HEK293 (cell line): ENCODE measurements at regions not wholly inside any gene's neighbourhood (a gene's known extent, or its start where the extent isn't known, plus 50 kb on each side); places are given as distances from the start of the nearest gene placed in this dataset.

ENCODE experiments used
- KLF17 ChIP-seq: fragments of 450-650 bp; formaldehyde crosslinking; IDR thresholded peaks from 2 replicates; pipeline ENCODE4 v1.5.1; 2016; ENCODE audit warnings: missing biosample characterization, missing genetic modification characterization
- SCRT1 ChIP-seq: fragments of 450-650 bp; formaldehyde crosslinking; IDR thresholded peaks from 2 replicates; pipeline ENCODE4 v1.5.1; 2016; ENCODE audit warnings: missing biosample characterization, missing genetic modification characterization, borderline replicate concordance
- ZBTB7A ChIP-seq: fragments of 450-650 bp; formaldehyde crosslinking; IDR thresholded peaks from 2 replicates; pipeline ENCODE4 v1.5.1; 2016; ENCODE audit warnings: low read depth, missing biosample characterization, missing genetic modification characterization
- ZFP3 ChIP-seq: fragments of 450-650 bp; formaldehyde crosslinking; IDR thresholded peaks from 2 replicates; pipeline ENCODE4 v1.5.1; 2016; ENCODE audit warnings: low read depth, missing biosample characterization, missing genetic modification characterization
- ZFP37 ChIP-seq: fragments of 450-650 bp; formaldehyde crosslinking; IDR thresholded peaks from 2 replicates; pipeline ENCODE4 v1.5.1; 2016; ENCODE audit warnings: missing biosample characterization, missing genetic modification characterization
- ZNF114 ChIP-seq: fragments of 450-650 bp; formaldehyde crosslinking; IDR thresholded peaks from 2 replicates; pipeline ENCODE4 v1.5.0; 2017; ENCODE audit warnings: missing biosample characterization, missing genetic modification characterization
- ZNF133 ChIP-seq: fragments of 450-650 bp; formaldehyde crosslinking; IDR thresholded peaks from 2 replicates; pipeline ENCODE4 v1.5.1; 2016; ENCODE audit warnings: missing biosample characterization, missing genetic modification characterization
- ZNF214 ChIP-seq: fragments of 450-650 bp; formaldehyde crosslinking; IDR thresholded peaks from 2 replicates; pipeline ENCODE4 v1.5.1; 2017; ENCODE audit warnings: missing biosample characterization, mild to moderate bottlenecking, missing genetic modification characterization, borderline replicate concordance
- ZSCAN30 ChIP-seq: fragments of 450-650 bp; IDR thresholded peaks from 2 replicates; pipeline ENCODE4 v1.5.1; 2018; ENCODE audit warnings: missing biosample characterization, mild to moderate bottlenecking, missing genetic modification characterization, moderate library complexity
- TF ChIP-seq, protein P1 (sequence below): fragments of 450-650 bp; formaldehyde crosslinking; IDR thresholded peaks from 2 replicates; pipeline ENCODE4 v1.5.1; 2016; ENCODE audit warnings: missing biosample characterization, missing genetic modification characterization

DNA sequence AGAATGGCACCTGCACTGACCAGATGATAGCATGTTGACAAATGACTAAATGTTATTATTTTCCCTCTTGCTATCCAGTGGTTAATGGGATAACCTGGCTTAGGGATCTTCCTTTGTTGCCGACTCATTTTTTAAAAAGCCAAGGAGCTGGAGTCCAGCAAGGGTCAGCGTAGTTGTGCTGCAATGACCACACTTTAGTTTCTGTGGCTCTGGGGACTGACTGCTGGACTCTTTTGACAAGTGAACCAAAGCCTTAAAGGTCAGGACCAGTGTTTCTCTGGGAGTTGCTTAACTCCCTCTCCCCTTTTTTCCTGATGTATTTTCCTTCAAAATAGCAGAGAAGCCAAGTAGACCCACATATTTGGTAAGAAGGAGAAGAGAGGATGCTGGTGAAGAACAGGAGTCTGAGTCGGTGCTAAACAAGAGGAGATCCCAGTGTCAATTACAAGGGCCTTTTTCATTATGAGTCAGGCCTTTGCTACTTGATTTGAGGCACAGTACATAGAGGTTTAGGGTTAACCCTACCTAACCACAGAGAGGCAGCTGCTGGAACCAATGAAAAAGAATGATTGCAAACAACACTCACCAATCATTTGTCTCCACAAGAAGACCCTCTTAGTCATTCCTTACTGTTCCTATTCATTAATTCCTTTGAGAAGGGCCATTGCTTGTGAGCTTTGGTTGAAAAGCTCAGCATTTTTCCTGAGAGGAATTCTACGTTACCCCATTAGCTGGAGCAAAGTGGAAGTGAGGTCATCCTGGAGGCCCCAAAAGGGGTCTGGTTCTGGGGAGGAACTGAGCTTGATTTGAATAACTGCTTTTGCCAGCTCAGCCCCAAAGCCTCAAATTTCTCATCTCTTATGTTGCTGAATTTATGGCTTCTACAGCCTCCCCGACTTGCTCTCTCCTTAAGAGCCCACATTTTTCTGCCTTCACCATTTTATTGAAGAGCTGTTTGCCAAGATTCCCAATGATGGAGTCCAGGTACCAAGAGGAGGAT lies 137.6 kb upstream of the HNMT start:
- TF ChIP-seq, protein P1, sequence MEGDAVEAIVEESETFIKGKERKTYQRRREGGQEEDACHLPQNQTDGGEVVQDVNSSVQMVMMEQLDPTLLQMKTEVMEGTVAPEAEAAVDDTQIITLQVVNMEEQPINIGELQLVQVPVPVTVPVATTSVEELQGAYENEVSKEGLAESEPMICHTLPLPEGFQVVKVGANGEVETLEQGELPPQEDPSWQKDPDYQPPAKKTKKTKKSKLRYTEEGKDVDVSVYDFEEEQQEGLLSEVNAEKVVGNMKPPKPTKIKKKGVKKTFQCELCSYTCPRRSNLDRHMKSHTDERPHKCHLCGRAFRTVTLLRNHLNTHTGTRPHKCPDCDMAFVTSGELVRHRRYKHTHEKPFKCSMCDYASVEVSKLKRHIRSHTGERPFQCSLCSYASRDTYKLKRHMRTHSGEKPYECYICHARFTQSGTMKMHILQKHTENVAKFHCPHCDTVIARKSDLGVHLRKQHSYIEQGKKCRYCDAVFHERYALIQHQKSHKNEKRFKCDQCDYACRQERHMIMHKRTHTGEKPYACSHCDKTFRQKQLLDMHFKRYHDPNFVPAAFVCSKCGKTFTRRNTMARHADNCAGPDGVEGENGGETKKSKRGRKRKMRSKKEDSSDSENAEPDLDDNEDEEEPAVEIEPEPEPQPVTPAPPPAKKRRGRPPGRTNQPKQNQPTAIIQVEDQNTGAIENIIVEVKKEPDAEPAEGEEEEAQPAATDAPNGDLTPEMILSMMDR (tag by site-specific recombination), result no peak
- TF ChIP-seq ZFP37 (tag by site-specific recombination) (no peak), ZSCAN30 (tag by site-specific recombination) (no peak), ZNF133 (no peak), ZFP3 (tag by site-specific recombination) (no peak), ZBTB7A (no peak), SCRT1 (tag by site-specific recombination) (no peak), ZNF114 (tag by site-specific recombination) (no peak), ZNF214 (tag by site-specific recombination) (no peak), KLF17 (tag by site-specific recombination) (no peak)
